SK-N-MC (cell line): ENCODE measurements at regions not wholly inside any gene's neighbourhood (a gene's known extent, or its start where the extent isn't known, plus 50 kb on each side); places are given as distances from the start of the nearest gene placed in this dataset.

Experiments used
- EZH2 ChIP-seq: fragments of 200-600 bp; sonication (generic); IDR thresholded peaks from one replicate; pipeline ENCODE4 v1.6.1; 2017; ENCODE audit warnings: antibody characterized with exemption
- FOXP2 ChIP-seq: optimal IDR thresholded peaks from 2 replicates; pipeline ENCODE3; 2011; ENCODE audit warnings: mild to moderate bottlenecking, moderate library complexity; ENCODE audit not compliant: insufficient read depth; ENCODE audit errors: extremely low read length, control extremely low read depth
- POLR2AphosphoS5 ChIP-seq: IDR thresholded peaks from 2 replicates; pipeline ENCODE4 v1.6.1; 2012; ENCODE audit warnings: mild to moderate bottlenecking, low read depth, low read length, borderline replicate concordance

- TF ChIP-seq FOXP2 (no peak), EZH2 (no peak), POLR2AphosphoS5 (no peak)
These were observed 119.9 kb upstream of the MGAT4C start for GRCh38 chr12:86376052-86376451.
